ENCODE measurements at regions not wholly inside any gene's neighbourhood (a gene's known extent, or its start where the extent isn't known, plus 50 kb on each side); places are given as distances from the start of the nearest gene placed in this dataset.

DNA sequence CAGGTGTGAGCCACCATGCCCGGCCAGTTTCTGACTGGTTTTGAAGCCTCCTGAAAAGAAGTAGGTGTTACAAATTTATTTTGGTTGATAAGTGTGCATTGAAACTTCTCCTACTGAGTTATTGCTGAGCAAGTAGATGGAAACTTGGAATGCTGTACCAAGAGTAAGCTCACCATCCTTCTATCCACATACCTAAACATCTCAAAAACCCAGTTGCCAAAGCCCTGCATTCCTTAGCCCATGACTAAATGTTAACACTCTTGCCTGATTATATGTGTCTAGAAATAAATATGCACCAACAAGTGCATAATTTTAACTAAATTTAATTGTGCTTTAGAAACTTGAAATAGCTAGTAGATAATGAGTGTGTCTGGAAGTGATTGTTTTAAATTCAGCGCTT lies 357.8 kb downstream of the DUSP6 start:
- DNase-seq, result no peak

DNA sequence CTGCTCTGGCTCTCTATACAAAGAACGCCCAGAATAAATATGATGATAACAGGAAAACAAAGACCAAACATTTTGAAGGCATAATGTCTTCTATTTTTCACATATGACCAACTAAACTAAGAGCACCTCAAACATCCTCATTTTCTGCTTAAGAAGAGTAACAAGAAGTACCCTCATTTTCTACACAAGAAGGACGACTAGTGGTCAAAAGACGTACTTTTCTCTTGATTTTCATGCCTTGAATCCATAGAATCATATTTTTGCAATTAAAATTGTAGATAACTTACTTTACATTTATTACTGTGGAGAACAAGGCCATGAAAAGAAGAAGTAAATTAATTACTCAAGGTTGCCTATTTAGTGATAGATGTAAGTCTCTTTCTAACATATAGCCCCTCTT lies 358.6 kb downstream of the DUSP6 start:
- DNase-seq, result peak; percentile 47 to 75 (median 70)

DNA sequence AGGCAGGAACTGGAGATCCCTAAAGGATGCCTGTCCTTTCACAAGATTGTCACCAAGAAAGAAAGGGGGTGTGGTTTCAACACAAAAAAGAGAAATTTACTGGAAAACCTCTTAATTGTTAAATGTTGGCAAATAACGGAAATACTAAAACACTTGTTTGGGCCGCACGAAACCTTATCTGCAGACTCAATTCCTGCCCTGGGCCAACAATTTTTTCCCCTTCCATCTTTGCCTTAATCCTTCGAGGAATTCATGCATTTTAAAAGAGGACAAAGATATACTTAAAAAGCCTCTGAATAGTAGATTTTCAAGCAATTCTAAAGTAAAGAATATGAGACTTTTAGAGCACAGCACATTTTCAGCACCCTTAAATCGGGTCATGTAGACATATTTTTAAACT lies 366.2 kb downstream of the DUSP6 start:
- DNase-seq, result no peak

DNA sequence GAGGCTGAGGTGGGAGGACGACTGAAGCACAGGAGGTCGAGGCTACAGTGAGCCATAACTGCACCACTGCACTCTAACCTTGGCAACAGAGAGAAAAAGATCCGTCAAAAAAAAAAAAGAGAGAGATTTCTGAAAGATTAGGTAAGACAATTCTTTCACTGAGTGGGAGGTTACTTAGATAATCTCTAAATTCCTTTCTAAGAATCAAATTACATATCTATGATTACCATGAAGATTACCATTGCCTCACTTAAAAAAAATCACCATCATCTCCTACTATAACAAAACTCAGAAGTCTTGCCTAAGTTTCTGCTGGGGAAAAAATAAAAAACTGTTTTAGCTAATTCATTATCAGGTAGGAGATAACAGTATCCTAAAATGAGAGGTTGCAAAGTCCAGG lies 366.7 kb downstream of the DUSP6 start:
- no peak for DNase-seq

DNA sequence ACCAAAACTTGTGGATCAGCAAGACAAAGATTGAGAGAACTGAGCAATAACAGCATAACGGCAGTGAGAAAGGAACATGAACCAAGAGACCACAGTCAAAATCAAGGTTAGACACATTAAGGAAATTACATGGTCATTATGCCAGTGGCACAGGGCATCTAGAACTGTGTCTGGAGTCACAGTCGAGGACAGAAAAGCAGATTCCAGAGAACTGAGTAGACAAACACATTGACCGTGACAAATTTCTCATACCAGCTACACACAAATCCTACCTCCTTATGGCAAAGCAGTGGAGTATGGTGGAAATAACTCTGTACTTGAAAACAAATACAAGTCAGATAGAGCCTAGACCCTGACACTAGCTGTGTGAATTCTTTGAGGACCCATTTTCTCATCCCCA lies 367.3 kb downstream of the DUSP6 start:
- DNase-seq, result no peak

DNA sequence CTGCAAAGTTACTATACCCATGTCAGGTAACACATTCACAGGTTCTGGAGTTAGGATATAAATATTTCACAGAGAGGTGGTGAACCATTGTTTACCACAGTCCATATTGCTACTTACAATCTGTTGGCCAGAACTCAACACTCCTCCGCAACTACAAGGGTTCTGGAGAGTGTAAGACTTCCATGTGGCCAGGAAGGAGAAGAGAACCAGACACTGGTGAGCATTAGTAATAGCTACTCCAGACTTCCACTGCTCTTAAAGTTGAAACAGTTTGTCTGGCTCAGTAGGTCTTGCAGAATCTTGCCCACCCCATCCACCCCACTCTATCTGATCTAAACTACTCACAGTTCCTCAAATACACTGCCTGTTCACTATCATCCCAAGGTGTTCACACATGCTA lies 369.6 kb downstream of the DUSP6 start:
- DNase-seq, result no peak

DNA sequence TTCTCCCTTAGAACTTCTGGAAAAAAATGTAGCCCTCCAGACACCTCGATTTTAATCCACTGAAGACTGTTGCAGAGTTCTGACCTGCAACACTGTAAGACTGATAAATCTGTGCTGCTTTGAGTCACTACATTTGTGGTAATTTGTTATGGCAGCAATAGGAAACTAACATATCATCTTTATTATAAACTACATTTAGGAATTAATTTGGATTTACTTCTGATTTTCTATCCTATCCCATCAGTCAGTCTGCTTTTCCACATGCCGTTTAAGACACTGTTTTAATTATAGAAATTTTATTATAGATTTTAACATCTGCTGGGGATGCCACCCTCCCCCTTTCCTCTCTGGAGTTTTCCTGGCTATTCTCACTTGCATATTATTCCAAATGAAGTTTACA lies 375.2 kb downstream of the DUSP6 start:
- DNase-seq, result no peak

DNA sequence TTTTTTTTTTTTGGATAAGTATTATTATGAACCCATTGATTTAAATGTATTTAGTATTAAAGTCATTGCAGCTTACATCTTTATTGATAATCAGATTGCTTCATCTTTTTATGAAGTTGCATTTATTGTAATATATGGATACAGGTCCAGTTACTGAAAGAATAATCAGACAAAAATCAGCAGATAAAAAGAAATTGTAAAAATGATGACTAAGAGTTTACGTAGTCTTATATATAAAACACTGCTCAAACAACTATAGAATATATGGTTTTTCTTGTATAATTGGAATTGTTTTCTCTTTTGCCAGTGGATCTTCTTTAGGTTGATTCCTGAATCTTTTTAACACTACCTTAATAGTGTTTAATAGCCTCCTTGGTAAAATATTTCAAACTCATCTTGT lies 378.3 kb downstream of the DUSP6 start:
- no peak for DNase-seq

DNA sequence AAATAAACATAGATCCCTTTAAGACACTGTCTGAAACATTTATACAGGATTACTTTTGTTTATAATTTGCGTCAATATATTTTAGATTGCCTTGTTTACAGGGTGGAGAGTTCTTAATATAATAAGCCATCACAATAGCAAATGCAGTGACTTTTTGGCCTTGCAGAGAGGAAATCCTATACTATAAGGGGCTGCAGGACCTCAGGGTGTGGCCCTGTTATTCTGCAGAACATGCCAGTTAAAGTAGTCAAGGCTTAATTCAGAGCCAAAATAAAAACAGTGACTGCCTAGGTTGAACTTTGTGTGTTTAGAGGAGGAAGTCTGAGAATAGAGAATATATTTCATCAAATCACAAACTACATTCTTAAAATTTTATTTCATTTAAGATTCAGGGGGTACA lies 381.6 kb downstream of the DUSP6 start:
- no peak for DNase-seq

DNA sequence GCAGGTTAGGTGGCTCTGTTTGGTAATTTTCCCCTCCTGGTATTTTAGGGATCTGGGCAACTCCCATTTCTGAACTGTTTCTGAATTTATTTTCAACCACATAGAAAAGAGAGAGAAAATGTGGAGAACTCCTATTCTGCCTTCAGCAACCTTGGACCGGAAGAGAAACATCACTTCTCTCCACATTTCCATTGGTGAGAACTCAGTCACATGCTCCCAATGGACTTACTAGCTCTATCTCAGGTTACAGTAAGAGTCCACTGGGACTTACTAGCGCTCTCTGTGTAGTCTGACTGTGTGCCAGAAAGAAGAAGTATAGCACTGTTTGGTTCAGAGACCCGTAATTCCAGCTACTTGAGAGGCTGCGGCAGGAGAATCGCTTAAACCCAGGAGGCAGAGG lies 383.2 kb downstream of the DUSP6 start:
- DNase-seq, result no peak

DNA sequence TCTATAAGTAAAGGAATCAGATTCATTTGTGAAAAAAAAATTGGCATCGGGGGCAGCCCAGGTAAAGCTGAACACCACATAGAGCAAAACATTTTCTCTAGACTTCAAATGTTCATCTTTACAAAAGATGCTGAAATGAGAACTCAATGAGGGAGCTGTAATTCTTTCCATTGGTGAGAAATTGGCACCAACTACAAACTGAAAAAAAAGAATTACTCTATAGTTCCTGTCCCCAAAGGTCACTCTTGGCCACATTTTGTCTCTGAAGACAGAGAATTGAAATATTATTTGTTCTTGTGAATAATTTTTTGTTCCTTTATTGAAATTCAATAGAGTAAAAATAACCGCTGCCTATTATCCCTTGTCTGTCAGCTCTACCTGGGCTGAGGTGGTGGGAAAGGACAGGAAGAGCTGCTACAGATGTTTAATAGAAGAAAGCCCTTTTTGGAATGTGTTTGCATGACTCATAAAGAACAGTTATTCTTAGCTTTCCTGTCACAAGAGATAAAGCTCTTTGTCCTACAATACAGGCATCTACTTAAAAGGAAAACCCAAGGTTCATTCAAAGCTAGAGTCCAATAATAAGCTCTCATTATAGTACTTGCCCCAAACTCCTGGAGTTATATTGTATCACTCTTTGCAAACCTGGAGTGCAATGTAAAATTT lies 380.1 kb upstream of the KITLG start:
- DNase-seq, result no peak

DNA sequence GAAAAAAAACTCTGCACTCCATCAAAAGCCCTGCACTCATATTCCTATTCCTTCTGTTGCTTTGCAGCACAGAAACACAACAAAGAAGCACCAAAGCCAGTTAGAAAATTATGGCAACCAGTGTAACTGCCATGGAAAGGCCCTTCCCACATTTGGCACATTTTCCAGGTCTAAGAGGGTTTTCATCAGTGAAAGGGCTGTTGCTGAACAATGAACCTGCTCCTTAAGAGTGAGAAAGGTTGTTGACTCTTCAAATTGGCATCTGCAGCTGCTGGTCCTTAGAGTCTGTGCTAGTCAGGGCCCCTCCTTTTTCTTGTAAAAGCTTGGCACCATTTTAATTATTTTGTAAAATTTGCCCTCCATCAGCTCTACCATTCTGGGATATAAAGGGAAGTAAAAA lies 378.7 kb upstream of the KITLG start:
- no peak for DNase-seq

DNA sequence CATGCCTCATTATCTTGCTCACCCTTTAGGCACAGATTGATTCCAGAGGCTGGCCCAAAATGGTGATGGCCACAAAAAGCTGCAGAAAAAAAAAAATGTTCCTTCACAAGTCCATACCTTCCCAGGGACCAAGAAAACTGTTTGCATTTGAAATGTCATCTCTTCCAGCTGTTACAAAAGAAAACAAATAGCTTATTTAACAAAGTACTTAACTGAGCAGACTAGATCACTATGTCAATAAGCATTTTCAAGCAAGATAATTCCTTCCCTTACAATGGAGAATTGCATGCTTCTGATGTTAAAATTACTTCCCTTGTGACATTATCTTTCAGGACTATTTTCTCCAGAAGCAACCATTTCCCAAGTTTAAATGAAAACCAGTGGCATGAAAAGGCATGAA lies 377.9 kb upstream of the KITLG start:
- no peak for DNase-seq

DNA sequence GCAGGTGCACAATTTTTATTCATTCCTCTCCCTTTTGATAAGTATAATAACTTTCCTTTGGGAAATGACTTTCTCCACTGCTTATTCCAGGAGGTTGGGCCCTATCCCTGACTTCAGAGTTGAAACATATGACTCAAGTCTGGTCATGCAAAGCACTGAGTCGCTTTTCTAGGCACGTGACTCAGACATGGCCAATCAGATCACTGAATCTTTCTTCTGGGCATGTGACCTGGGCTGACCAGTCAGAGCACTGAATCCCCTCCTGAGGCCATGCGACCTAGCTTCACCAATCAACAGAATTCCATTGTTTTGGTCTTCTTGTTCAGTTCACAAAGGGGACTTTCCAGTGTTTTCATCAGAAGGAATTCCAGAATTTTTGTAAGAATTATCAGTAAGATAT lies 377.1 kb upstream of the KITLG start:
- peak in 2 of 3 donors; percentile 3 to 8 for DNase-seq

DNA sequence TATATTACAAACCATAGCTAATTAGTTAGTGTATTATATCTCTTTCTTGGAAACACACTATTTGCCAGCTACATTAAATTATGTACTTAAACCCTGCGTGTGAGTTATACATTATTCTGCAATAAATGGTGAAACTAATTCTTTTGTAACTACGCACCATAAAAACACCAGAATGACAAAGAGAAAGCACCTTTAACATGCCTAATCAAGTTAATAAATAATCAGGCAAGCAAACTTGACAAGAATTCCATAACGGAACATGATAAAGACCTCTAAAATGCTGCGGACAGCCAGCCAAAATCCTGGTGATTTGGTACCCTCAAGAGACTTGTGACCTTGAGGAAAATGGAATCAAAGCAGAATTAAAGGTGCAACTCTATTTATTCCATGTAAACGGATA lies 375.3 kb upstream of the KITLG start:
- no peak for DNase-seq

DNA sequence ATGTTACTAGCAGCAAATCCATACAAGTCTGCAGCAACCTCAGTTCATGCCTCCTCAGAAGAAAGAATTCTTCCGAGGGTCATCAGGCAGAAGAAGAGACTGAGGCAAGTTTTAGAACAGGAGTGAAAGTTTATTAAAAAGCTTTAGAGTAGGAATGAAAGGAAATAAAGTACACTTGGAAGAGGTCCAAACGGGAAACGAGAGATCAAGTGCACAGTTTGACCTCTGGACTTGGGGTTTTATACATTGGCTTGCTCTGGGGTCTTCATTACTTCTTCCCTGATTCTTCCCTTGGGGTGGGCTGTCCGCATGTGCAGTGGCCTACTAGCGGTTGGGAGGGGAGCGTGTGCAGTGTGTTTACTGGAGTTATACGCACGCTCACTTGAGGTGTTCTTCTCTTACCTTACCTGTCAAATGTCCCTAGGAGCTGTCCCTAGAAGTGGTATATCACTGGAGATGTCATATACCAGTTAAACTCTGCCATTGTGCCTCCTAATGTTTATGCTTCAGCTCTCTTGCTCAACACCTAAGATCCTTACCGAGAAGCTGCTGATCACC lies 372.8 kb upstream of the KITLG start:
- DNase-seq, result no peak

DNA sequence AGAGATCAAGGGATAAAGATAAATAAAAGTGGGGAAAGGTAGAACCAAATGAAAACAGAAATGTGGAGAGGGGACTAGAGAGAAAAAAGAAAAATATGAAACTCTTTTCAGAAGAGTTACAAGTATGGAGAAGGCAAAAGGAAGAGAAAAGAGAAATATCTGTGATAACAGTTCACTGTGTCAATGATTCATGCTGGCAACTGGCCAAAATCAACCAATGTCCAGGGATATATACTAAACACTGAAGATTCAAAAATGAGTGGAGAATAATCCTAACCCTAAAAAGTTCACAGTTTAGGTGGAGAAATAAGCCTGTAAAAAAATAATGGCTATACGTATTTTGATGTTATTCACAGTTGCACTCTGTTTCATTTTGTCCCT lies 372.3 kb upstream of the KITLG start:
- peak in 2 of 3 donors; percentile 2 to 13 for DNase-seq

DNA sequence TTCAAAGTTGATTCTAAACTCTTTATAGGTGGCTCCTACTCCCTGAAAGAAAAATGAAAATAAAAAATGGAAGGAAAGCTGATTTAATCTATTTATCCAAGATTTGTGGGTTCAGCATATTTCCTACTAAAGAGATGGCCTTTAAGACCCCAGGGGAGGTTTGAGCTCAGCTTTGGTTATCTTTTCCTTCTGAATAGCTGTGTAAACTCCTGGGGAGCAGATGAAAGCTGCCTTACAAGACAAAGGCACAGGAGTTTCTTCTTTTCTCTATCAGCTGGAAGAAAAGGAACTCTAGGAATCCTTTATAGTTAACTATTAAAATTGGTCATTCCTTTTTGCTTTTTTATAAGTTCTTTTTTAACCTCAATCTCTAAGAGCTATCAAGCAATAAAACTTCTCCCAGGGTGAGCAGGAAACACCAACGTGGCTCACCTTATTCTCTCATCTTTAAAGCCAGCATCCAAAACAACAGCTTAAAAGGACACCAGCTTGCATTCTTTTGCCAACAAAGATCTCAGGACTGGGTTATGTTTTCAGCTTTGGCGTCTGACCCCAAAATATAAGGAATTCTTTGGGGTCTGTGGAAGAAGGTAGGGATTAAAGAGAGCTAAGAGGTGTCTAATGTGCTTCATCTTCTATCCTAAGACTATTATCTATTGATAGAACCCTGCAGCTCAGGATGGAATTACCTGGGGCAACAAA lies 371.7 kb upstream of the KITLG start:
- no peak for DNase-seq

DNA sequence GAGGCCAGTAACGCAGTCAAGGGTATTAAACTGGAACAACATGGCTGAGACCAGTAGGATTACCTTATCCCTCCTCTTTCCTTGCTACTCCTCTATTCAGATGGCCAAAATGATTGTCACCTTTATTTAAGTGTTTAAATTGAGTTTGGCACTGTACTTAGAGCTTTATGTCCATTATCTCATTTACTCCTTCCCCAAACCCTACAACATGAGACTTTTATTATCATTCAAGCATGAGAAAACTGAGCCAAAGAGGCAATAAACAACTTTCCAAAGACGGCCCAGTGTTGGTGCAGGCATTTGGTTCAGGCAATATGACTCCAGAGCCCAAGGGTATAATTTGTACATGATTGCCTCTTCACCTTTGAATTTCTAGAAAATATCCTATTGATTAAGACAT lies 370.9 kb upstream of the KITLG start:
- DNase-seq, result no peak

DNA sequence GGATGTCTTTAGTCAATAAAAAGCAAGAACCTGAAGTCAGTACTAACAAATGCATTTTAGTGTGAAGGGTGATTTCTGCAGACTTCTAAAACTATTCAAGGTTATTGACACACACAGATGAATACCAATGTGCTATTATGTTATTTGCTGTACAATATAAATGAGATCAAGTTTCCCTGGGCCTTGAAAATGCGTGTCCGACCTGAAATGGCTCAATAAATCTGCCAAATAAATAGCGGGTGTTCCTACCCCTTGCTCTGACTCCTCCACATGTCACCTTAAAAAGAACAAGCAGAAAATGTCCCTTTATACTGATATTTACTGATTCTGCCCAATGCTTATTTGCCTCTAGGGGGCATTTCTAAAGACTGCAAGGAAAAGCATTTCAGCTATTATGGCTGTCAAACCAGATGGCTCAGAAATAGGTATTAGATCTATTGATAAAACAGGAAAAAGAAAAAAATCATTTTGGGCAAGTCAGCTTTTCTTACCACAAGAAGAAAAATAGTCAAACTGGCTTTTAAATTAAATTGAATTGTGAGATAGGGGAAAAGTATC lies 367.3 kb upstream of the KITLG start:
- peak in 1 of 3 donors; percentile 3 for DNase-seq

DNA sequence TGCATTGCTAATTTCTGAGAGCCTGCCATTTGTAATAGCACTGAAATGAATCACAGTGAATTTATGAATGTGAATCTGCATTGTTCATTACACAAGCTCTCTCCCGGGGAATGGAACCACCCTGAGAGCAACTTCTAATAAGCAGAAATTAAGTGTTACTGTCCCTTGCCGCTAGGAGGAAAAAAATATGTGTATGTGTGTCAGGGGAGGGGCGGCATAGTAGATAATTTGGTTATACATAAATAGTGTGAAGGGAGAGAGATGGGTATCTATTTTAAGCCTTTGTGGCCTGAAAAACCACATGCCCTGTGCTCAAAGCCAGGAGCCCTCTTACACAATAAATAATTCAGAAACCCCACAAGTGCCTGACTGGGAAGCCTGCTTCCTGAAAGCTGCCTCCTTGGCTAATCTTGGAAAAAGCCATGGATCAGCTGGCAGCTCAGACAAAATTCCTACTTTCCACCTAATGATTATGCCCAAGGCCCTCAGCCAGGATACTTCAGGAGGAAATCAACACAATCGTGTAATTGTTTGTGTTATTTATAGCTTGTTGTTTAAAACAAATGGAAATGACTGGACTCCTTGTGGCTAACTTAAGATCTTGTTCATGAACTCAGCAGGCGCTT lies 366.2 kb upstream of the KITLG start:
- DNase-seq, result peak; percentile 34 to 45 (median 35)

DNA sequence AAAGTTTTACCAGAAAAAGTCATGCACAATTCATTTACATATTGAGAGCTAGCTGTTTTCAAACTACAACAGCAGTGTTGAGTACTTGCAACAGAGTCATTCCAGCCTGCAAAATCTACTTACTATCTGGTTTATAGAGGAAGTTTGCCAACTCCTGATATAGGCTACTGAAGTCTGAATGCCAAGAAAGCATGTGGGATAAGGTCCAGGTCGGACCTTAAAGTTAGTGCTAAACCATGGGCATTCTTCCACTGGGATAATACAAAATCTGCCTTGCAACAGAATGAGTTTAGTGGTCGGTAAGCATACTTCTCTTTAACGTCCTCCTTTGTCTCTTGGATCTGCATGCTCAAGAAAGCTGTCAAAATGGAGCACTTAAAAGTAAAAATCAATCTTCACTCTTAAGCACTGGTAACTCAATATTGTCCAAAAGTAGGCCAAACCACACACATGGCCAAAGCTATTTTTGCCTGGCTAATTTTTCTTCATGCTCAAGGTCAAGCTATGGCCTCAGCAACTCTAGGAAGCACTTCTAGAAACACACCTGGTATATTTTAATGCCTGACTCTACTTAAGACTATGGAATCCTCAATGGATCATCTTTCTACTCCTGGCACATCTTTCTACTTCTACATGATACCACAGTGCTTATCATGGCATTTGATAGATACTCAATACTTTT lies 364.9 kb upstream of the KITLG start:
- no peak for DNase-seq

DNA sequence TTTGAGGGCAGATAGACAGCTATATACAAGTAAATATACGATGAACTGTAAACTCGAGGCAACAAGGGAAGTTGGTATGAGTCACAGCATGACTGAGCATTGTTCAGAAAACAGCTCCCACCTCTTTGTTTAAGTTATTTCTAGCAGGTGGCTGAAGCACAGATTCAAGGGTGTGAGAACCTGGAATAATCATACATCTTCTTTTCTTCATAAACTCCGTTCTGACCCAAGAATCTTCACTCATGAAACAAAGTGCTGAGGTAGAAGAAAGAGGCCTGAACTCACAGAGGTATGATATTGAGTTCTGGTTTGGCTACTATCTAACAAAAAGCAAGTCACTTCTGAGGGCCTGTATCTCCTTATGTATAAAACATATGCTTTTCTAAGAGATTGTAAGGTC lies 364.1 kb upstream of the KITLG start:
- peak; percentile 52 to 66 (median 53) for DNase-seq

Data from suppressor macrophage treated with lipopolysaccharide for 1 hour (primary cell).